ENCODE measurements at regions not wholly inside any gene's neighbourhood (a gene's known extent, or its start where the extent isn't known, plus 50 kb on each side); places are given as distances from the start of the nearest gene placed in this dataset.

GRCh38 chr3:25019506-25019905, 408.6 kb upstream of the RARB start:
- DNase-seq, result no peak

- no peak for DNase-seq
Measured at GRCh38 chr3:25021816-25022215, 406.2 kb upstream of the RARB start.

GRCh38 chr3:25023876-25024275, 404.2 kb upstream of the RARB start:
- DNase-seq, result no peak

GRCh38 chr3:25025236-25025635, 402.8 kb upstream of the RARB start:
- no peak for DNase-seq

GRCh38 chr3:25027650-25028049, 400.4 kb upstream of the RARB start:
- DNase-seq, result no peak

GRCh38 chr3:25029820-25030219, 398.2 kb upstream of the RARB start:
- no peak for DNase-seq

GRCh38 chr3:25032344-25032743, 395.7 kb upstream of the RARB start:
- DNase-seq, result no peak

GRCh38 chr3:25033407-25034029, 394.5 kb upstream of the RARB start:
- no peak for DNase-seq

GRCh38 chr3:25035526-25035925, 392.5 kb upstream of the RARB start:
- DNase-seq, result no peak

GRCh38 chr3:25036633-25037032, 391.4 kb upstream of the RARB start:
- no peak for DNase-seq

GRCh38 chr3:25037049-25037547, 391.0 kb upstream of the RARB start:
- DNase-seq, result no peak

- no peak for DNase-seq
Measured at GRCh38 chr3:25038271-25038670, 389.8 kb upstream of the RARB start.

GRCh38 chr3:25038922-25039321, 389.1 kb upstream of the RARB start:
- DNase-seq, result no peak

GRCh38 chr3:25040748-25041147, 387.3 kb upstream of the RARB start:
- DNase-seq, result no peak

- no peak for DNase-seq
Measured at GRCh38 chr3:25041871-25042584, 386.0 kb upstream of the RARB start.

GRCh38 chr3:25043177-25043576, 384.9 kb upstream of the RARB start:
- DNase-seq, result no peak

- DNase-seq, result no peak
Measured at GRCh38 chr3:25043749-25044148, 384.3 kb upstream of the RARB start.

GRCh38 chr3:25044762-25045710, 383.0 kb upstream of the RARB start:
- DNase-seq, result no peak

- DNase-seq, result no peak
Measured at GRCh38 chr3:25046911-25047771, 380.9 kb upstream of the RARB start.

- DNase-seq, result no peak
Measured at GRCh38 chr3:25049304-25049703, 378.8 kb upstream of the RARB start.

GRCh38 chr3:25053360-25053759, 374.7 kb upstream of the RARB start:
- DNase-seq, result no peak

- no peak for DNase-seq
Measured at GRCh38 chr3:25056036-25056755, 371.9 kb upstream of the RARB start.

Measured in CD4-positive, alpha-beta T cell treated with Interleukin-4 for 1 hour (primary cell).